GM12892 (cell line): ENCODE measurements at regions not wholly inside any gene's neighbourhood (a gene's known extent, or its start where the extent isn't known, plus 50 kb on each side); places are given as distances from the start of the nearest gene placed in this dataset.

Experiments
- POLR2A ChIP-seq: IDR thresholded peaks from 2 replicates; pipeline ENCODE4 v1.6.1; 2011; ENCODE audit warnings: low read depth, low read length, control low read depth
- POLR2AphosphoS5 ChIP-seq: IDR thresholded peaks from 2 replicates; pipeline ENCODE4 v1.6.1; 2011; ENCODE audit warnings: low read depth, low read length, control low read depth

- TF ChIP-seq POLR2A (no peak), POLR2AphosphoS5 (no peak)
Observed at GRCh38 chr1:8191474-8191873, 126.4 kb upstream of the SLC45A1 start.
